IPS DF 4.7 (cell line): ENCODE measurements at regions not wholly inside any gene's neighbourhood (a gene's known extent, or its start where the extent isn't known, plus 50 kb on each side); places are given as distances from the start of the nearest gene placed in this dataset.
"Not testable (repeated sequence)": the region's sequence is repeated elsewhere in the genome, so short reads cannot be mapped to it uniquely, and the experiment has no call there.

ENCODE experiments used
- DNase-seq: peaks from one replicate; pipeline ENCODE4 v3.0.0-alpha.2; 2013; ENCODE audit warnings: low spot score; ENCODE audit errors: extremely low read depth

- no peak for DNase-seq
Measured at GRCh38 chr1:5603353-5604104, 388.7 kb downstream of the NPHP4 start.

- DNase-seq = not testable (repeated sequence)
Measured at GRCh38 chr1:5602718-5603117, 389.5 kb downstream of the NPHP4 start.

- DNase-seq = no peak
Measured at GRCh38 chr1:5601516-5601915, 390.7 kb downstream of the NPHP4 start.

- DNase-seq = no peak
Measured at GRCh38 chr1:5599541-5599940, 392.7 kb downstream of the NPHP4 start.

- no peak for DNase-seq
Measured at GRCh38 chr1:5598824-5599395, 393.3 kb downstream of the NPHP4 start.

- no peak for DNase-seq
Measured at GRCh38 chr1:5597991-5598823, 394.0 kb downstream of the NPHP4 start.

- no peak for DNase-seq
Measured at GRCh38 chr1:5597171-5597850, 394.9 kb downstream of the NPHP4 start.

GRCh38 chr1:5596651-5597050, 395.6 kb downstream of the NPHP4 start:
- no peak for DNase-seq

GRCh38 chr1:5595531-5596170, 396.6 kb downstream of the NPHP4 start:
- no peak for DNase-seq

- no peak for DNase-seq
Measured at GRCh38 chr1:5594056-5594956, 397.9 kb downstream of the NPHP4 start.

- DNase-seq = no peak
Measured at GRCh38 chr1:5590717-5591116, 401.5 kb downstream of the NPHP4 start.

- no peak for DNase-seq
Measured at GRCh38 chr1:5586629-5587028, 405.6 kb downstream of the NPHP4 start.

GRCh38 chr1:5585256-5585655, 407.0 kb downstream of the NPHP4 start:
- DNase-seq = no peak

- DNase-seq = no peak
Measured at GRCh38 chr1:5580926-5581325, 411.3 kb downstream of the NPHP4 start.

- no peak for DNase-seq
Measured at GRCh38 chr1:5579966-5580365, 412.3 kb downstream of the NPHP4 start.

- DNase-seq = no peak
Measured at GRCh38 chr1:5578690-5579089, 413.5 kb downstream of the NPHP4 start.

GRCh38 chr1:5577255-5578040, 414.8 kb downstream of the NPHP4 start:
- DNase-seq = no peak

GRCh38 chr1:5576673-5577065, 415.6 kb downstream of the NPHP4 start:
- no peak for DNase-seq

- DNase-seq = no peak
Measured at GRCh38 chr1:5576011-5576672, 416.1 kb downstream of the NPHP4 start.
